Mucosa of descending colon (tissue), 3 donors: ENCODE measurements at regions not wholly inside any gene's neighbourhood (a gene's known extent, or its start where the extent isn't known, plus 50 kb on each side); places are given as distances from the start of the nearest gene placed in this dataset.

Source experiments
- ATAC-seq: fragments of 200-7000 bp; cut with Tn5 transposase; one replicate; pipeline ENCODE4 v1.9.1; 2020; ENCODE audit warnings: mild to moderate bottlenecking, moderate library complexity
- DNase-seq, 3 donors: peaks; one replicate each; pipeline ENCODE4 v3.0.0-alpha.2; 2020
- H3K36me3 ChIP-seq: fragments of 200-600 bp; one replicate; pipeline ENCODE4 v1.8.0; 2021; ENCODE audit warnings: low read depth, mild to moderate bottlenecking
- H3K4me1 ChIP-seq: fragments of 200-600 bp; one replicate; pipeline ENCODE4 v1.8.0; 2021; ENCODE audit warnings: low read depth, mild to moderate bottlenecking
- H3K4me3 ChIP-seq: fragments of 200-600 bp; one replicate; pipeline ENCODE4 v1.8.0; 2021; ENCODE audit warnings: mild to moderate bottlenecking
- H3K9me3 ChIP-seq: fragments of 200-600 bp; one replicate; pipeline ENCODE4 v1.8.0; 2021; ENCODE audit warnings: mild to moderate bottlenecking
- intact Hi-C, 2 donors: fragments of 100-400 bp; cut with DNase I in 1 of 2; cut with micrococcal nuclease in 1 of 2; formaldehyde crosslinking; loops; one replicate each; pipeline versions ENCODE4 v1.11.0 to v1.11.1; 2022; cut with DNase I, micrococcal nuclease
- TF ChIP-seq, protein P1 (sequence below): fragments of 200-600 bp; IDR thresholded peaks from one replicate; pipeline ENCODE4 v1.8.0; 2022; ENCODE audit warnings: antibody characterized with exemption, mild to moderate bottlenecking
- donor health status: DM: no; HTN: no; CAD: no; lungs with moderate emphysema.
- donor health status: DM: no; HTN: no; CAD: no.
- donor health status: DM: no; HTN: yes; CAD: no.

DNA sequence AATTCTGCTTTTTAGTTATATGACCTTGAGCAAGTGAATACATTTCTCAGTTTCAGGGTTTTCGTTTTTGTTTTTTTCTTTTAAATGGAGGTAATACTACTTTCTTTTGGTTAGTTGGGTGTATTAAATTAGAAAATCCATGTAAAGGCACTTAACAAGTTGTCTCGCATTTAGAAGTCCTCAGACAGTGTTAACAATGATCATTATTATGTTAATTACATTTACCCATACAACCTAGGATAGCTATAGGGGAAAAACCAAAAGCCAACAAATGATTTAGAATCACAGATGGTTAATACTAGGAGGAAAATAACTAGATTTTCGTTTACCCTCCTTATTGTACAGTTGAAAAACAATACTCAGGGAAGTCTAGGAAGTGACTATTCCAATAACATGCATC, 972.2 kb upstream of the WWC1 start:
- Histone ChIP-seq H3K4me1 (no peaks in the 10 kb centered on the region), H3K36me3 (no peaks in the 10 kb centered on the region), H3K9me3 (no peaks in the 10 kb centered on the region), H3K4me3 (no peak overlapping the region)
- intact Hi-C loops, result no loop called here
- ATAC-seq (no peak), DNase-seq (no peak)
- TF ChIP-seq, protein P1, sequence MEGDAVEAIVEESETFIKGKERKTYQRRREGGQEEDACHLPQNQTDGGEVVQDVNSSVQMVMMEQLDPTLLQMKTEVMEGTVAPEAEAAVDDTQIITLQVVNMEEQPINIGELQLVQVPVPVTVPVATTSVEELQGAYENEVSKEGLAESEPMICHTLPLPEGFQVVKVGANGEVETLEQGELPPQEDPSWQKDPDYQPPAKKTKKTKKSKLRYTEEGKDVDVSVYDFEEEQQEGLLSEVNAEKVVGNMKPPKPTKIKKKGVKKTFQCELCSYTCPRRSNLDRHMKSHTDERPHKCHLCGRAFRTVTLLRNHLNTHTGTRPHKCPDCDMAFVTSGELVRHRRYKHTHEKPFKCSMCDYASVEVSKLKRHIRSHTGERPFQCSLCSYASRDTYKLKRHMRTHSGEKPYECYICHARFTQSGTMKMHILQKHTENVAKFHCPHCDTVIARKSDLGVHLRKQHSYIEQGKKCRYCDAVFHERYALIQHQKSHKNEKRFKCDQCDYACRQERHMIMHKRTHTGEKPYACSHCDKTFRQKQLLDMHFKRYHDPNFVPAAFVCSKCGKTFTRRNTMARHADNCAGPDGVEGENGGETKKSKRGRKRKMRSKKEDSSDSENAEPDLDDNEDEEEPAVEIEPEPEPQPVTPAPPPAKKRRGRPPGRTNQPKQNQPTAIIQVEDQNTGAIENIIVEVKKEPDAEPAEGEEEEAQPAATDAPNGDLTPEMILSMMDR, result no peak

DNA sequence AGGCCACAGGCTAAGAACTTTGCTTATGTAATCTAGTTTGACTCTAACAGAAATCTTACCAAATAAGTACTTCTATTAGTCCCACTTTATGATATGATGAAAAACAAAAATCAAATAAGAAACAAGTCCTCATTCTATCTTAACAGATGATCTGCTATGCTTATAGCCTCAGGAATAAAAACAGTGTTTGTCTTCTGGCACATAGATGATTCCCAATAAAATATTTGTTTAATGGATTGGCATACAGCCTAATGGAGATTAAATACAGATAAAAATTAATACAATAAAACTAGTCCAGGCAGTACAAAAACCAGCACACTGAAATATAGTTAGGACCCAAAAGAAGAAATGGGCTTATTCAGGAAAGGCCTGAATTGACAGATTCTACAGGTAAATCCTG, 971.4 kb upstream of the WWC1 start:
- Histone ChIP-seq H3K4me3 (no peak overlapping the region), H3K36me3 (no peaks in the 10 kb centered on the region), H3K9me3 (no peaks in the 10 kb centered on the region), H3K4me1 (no peaks in the 10 kb centered on the region)
- DNase-seq (no peak), ATAC-seq (no peak)
- intact Hi-C loops, result no loop called here
- TF ChIP-seq, protein P1, result no peak

DNA sequence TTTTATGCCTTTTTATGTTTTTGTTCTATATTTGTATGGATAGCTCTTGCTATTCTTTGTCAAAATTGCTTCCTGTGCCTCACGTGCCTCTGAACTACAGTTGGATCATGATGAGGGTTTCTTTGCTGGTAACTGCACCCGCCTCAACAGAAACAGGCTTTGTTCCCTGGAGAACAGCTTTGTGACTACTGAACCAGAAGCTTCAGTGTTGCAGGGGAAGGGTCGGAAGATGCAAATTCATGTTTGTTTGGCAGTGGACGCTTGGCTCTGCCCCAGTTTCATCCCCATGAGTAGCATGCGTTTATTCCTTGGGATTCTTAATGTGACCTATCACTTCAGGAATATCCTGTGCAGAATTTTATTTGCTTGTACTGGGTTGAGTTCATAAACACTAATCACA, 959.1 kb upstream of the WWC1 start:
- intact Hi-C loops, result no loop called here
- Histone ChIP-seq H3K36me3 (no peaks in the 10 kb centered on the region), H3K4me3 (no peak overlapping the region), H3K4me1 (no peaks in the 10 kb centered on the region), H3K9me3 (no peaks in the 10 kb centered on the region)
- TF ChIP-seq, protein P1, result no peak
- ATAC-seq (no peak), DNase-seq (no peak)

DNA sequence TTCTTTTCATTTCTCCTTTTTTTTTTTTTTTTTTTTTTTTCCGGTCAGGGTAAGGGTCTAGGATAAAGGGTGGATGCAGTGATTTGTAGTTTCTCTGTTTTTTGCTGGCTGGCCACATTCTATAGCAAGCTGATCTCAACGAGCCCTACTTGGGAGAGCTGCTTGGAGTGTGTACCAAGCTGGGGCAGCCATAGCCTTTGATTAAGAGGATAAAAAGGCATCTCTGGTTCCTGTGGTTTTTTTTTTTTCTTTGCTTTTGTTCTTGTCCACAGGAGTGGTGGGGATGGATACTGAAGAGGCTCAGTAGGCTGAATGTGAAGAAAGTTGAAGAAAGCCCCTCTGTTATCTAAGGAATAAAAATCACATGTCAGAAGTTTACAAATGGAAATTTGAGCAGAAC, 955.3 kb upstream of the WWC1 start:
- intact Hi-C loops, result no loop called here

DNA sequence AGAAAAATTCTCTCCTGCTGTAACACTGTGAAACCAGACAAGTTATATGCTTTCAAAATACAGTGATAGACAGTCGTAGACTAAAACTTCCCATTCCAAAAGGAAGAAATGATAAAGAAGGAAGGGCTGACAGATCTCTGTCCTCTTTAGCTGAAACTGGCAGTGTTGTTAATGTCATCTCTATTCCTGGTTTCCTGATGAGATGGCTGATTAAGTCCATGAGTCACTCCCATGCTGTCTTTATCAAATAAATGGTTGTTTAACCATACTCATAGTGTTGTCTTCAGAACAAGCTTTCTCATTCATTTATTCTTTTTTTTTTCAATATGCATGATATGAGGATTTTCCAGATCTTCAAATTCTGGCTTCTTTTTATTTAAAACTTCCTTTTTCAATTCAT, 952.2 kb upstream of the WWC1 start:
- intact Hi-C loops, result no loop called here
- DNase-seq (no peak), ATAC-seq (no peak)
- Histone ChIP-seq H3K4me1 (no peaks in the 10 kb centered on the region), H3K4me3 (no peak overlapping the region), H3K36me3 (no peaks in the 10 kb centered on the region), H3K9me3 (no peaks in the 10 kb centered on the region)
- TF ChIP-seq, protein P1, result no peak

More for the DNA sequence above, 955.3 kb upstream of the WWC1 start:
- DNase-seq (no peak), ATAC-seq (no peak)
- no peak overlapping the region for H3K4me3 ChIP-seq
- H3K9me3 ChIP-seq, result no peaks in the 10 kb centered on the region
- H3K36me3 ChIP-seq, result no peaks in the 10 kb centered on the region
- TF ChIP-seq, protein P1, result no peak
- no peaks in the 10 kb centered on the region for H3K4me1 ChIP-seq

DNA sequence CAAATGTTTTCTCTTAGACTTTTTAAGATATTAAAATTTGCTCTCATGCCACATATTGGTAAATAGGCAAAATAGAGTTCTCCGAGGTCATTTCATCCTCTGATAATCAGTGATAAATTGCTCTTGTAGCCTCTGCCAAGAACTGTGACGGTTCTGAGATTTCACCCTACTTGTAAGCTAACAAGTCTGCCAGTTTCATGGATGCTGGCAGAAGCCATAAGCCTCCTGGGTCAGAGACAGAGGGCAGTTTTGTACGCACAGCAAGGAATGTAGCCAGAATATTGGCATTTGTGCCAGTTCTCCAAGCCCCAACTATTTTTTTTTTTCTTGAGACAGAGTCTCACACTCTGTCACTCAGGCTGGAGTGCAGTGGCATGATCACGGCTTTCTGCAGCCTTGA, 945.0 kb upstream of the WWC1 start:
- intact Hi-C loops, result no loop called here
- Histone ChIP-seq H3K4me1 (no peaks in the 10 kb centered on the region), H3K9me3 (no peaks in the 10 kb centered on the region), H3K4me3 (no peak overlapping the region), H3K36me3 (no peaks in the 10 kb centered on the region)
- no peak for DNase-seq
- no peak for ATAC-seq
- TF ChIP-seq, protein P1, result no peak
